Stimulated activated CD8-positive, alpha-beta memory T cell treated with anti-CD3 and anti-CD28 coated beads, Interleukin-7, amount 100 ng/mL, for 1 hour (primary cell): ENCODE measurements at regions not wholly inside any gene's neighbourhood (a gene's known extent, or its start where the extent isn't known, plus 50 kb on each side); places are given as distances from the start of the nearest gene placed in this dataset.

Experiments used
- DNase-seq, 2 donors: peaks; one replicate each; pipeline ENCODE4 v3.0.0-alpha.2; 2020; ENCODE audit warnings: low read depth in 2 of 2

DNA sequence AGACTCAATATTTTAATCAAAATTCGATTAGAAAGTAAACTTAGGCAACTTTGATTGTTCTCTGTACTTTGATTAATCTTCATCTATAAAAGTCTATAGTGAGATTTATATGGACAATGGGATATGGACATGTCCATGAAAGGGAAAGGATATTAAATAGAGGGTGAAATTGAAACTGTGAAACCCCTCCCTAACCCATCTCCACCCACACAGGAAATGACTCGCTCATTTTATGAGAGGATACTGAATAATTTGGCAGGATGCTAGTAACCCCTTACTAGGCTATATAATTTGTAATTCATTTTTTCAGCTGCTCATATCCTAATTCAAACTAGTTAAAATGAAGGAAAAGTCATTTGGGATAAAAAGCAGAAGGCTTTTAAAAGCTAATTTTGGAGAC is 328.0 kb upstream of the ATP2B1 start:
- no peak for DNase-seq

DNA sequence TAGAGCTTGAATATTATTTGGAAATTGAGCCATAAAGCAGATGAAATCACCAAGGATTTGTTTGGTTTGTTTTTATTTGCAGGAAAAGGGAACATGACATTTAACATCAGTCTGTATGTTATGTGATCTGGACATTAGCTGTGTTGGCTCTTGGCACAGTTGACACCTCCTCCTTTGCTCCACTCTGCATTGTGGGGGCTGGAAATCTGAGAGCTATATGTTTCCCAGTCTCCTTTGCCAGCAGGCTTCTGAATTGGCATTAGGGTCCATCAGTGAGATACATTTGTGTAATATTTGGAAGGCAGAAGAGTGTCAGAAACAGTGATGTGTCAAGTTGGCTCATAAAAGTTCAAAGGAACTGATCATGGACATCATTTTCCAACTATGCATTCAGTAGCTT is 322.1 kb upstream of the ATP2B1 start:
- no peak for DNase-seq

DNA sequence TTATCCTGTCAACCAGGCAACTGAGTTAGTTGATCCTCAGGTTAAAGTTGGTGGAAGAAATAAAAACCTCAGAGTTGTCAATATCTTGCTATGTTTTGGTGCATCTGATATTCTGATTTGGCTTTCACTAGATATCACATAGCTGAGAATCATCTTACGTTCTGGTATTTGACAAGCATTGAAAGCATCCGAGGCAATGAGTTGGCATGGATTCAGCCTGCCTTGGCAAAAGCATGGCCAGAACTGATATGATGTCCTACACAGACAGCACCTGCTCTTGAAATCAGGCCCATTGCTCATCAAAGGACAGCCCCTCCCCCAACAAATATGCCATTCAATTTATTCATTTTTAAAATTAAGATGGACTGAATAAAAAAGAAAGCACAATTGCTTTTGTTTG is 320.7 kb upstream of the ATP2B1 start:
- DNase-seq, result no peak

DNA sequence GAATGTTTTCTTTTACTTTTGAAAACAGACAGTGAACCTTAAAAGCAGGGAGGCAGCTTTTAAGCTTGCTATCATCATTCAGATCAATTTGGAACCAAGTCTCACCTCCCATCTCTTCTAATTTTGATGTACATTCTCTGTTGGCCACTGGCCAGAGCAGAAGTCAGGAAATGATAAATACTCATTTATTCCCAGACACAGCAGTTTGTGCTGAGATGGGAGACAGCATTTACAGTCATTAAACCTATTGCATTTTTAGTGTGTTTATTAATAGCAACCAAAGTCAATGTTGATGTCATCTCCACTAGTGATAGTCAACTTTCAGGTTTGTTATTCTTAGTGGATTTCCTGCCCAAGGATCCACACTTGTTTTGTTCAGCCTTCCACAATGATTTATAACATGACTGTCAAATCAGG is 320.0 kb upstream of the ATP2B1 start:
- no peak for DNase-seq

DNA sequence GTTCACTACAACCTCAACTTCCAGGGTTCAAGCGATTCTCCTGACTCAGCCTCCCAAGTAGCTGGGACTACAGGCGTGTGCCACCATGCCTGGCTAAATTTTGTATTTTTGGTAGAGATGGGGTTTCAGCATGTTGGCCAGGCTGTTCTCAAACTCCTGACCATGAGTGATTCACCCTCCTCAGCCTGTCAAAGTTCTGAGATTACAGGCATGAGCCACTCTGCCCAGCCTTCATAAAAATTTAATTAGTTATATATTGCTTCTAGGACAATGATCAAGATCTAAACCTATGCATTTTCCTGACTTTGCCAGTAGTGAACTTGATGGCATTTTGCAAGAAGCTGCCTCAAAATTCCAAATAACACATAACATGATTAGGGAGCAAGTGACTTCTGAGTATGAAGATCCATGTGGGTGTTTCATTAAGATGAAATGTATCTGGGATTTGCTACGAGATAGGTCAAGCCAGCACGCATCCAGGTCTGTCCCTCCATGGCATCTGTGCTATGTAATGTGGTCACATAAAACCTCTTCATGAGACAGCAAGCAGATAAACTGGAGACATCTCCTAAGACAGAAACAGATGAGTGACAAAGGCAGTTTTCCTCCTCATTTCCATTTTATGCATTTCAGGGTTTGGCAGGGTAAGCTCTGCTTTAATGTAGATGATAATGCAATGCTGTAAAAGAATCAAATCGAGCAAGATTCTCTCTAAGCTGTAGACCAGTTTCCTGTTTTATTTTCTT is 319.4 kb upstream of the ATP2B1 start:
- no peak for DNase-seq

DNA sequence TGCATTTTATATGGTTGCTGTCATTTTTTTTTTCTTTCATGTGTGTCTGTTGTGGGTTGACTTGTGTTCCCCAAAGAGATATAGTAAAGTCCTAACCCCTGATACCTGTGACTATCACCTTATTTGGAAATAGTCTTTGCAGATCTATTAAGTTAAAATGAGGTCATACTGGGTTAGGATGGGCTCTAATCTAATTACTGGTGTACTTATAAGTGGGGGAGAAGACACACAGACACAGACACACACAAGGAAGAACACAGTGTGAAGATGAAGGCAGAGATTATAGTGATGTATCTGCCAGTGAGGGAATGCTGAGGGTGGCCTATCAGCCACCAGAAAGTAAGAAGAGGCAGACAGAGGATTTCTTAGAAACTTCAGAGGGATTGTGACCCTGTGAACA is 318.4 kb upstream of the ATP2B1 start:
- DNase-seq, result no peak

DNA sequence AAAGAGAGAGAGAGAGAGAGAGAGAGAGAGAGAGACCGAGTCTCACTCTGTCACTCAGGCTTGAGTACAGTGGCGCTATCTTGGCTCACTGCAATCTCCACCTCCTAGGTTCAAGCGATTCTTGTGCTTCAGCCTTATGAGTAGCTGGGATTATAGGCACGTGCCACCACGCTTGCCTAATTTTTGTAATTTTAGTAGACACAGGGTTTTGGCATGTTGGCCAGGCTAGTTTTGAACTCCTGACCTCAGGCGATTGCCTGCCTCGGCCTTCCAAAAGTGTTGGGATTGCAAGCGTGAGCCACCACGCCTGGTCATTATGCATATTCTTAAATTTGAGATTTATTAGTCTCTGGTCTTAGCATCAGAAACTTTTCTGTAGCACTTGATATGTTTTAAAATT is 317.9 kb upstream of the ATP2B1 start:
- no peak for DNase-seq

DNA sequence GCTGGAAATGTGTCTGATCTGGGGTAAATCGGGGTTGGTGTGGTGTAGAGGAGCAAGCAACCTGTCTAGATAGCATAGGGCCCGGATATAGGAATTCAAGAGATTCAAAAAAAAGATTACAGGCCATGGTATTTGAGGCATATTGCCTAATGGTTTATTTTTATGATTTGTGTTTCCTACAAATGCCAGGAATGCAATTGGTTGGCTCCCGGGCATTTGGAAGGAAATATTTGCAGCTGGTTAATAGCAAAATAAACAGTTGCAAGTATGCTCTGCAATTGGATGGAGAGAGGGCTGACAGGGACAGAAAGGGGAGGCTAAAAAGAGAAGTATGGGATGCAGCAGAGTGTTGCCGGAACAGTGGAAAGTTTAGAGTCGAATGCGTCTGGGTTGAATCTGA is 315.6 kb upstream of the ATP2B1 start:
- DNase-seq, result no peak

DNA sequence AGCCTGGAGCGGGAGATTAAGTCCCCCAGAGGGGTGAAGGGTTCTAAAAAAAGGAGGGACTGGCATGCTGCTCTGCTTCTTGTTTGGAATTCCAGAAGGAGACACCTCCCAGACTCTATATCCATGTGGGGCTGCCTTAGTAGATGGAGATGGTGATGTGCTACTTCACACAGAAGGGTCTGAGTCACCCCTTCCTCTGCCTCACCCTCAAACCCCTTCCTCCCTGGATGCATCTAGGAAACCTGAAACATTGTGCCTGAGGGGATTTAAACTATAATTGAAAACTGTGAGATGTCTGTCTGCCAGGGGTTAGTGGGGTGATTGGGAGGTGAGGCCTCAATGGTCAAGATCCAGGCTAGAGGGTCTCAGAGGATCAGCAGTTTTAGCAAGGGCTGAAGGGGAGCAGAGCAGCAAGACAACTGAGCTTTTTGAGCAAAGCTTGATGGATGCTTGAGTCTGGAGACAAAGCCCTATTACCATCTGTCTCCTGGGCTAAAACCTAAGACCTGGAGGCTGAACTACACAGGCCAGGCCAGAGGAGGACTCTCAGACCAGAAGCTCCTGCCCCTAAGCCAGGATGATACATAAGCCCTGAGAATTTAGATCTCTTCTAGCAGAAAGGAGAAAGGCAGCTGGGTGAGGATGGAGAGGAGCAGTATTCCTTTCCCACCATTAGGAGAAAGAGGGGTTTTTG is 314.7 kb upstream of the ATP2B1 start:
- no peak for DNase-seq

DNA sequence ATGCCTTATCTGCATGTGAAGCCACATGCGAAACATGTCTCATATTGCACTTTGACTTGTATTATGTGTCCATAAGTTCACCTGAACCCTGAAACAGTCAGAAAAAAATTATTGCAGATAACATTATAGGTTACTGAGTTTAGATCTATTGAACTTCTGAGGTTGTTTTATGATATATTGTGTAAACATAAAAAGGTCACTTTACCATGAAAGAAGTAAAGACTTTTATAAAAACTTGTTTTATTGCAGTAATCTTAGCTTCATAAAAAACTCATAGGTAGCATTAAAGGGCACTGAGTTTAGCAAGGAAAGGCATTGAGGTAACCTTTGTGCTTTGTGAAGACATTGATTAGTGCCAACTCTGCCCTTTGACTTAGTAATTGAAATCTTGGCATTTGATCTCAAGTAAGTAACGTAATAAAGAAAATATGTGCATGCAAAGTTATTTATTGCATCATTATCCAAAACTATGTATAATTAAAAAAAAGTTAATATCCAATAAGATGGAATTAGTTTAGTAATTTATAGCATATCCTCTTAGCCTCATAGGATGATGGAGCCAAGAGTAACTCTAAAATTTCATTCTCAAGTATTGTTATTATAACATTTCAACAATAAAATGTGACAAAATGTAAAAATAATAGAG is 313.3 kb upstream of the ATP2B1 start:
- DNase-seq, result no peak

DNA sequence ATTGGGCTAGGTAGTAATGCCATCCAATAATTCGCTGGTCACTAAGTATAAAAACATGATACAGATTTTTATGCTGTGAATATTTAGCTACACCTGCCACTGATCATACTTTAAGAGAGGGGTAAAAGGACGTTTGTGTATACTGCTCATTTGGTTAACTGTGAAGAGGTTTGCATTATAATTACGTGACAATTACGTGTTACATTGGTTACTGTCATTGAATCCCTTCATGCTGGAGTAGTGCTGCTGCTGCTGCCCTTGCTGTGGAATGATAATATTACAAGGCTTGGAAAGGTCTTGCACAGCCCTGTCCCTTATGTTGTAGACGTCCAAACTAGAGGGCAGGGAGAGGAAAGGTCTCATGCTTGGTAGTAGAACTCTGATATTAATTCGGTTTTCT is 312.2 kb upstream of the ATP2B1 start:
- DNase-seq, result no peak

DNA sequence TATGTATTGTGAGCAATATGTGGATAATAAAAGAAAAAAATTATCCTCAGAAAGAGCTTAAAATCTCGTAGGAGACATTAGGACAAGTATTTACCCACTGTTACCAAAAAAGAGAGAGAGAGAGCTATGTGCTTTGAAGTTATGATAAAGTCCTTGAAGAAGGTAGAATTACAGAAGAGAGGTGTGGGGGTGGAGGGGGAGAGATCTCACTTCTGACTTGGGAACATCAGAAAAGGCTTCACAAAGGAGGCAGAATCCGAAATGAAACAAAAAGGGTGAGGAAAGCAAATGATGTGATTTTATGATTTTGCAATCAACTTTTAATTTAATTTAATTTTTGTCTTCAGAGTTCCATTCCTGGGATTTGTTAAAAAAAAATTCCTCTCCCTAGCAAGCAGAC is 311.8 kb upstream of the ATP2B1 start:
- DNase-seq, result no peak

DNA sequence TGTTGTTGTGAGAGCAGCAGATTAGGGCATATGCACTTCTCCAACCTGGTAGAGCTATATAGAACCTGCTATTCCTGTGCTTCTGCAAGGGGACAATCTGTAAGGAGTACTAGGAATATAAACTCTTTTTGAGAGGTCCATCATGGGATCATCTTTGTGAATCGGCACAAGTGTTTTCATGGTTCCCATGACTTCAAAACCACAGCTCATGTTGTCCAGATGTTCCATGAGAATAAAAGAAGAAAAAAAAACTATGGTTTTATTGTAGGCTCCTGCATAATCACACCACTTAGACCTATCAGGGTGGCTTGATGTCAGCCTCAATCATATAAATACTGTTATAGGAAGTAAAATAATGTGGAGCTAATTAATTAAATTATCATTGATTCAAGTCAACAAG is 311.4 kb upstream of the ATP2B1 start:
- DNase-seq, result no peak

DNA sequence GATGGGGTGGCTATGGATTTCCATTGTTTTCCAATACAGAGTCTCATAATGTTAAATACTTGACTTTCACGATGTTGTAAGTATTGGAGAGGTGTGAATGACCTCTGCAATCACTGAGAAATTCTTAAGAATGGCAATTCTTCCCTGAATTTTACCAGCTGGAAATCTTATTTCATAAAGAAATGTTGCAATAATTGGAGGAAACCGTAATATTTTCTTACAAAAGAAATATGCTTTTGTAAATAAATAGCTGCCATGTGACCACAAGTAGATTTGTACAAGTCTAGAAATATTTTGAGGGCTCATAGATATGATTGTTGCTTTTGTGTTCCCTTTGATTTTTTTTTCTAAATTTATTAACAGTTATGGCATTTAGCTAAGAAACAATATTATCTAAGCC is 308.7 kb upstream of the ATP2B1 start:
- DNase-seq, result no peak

DNA sequence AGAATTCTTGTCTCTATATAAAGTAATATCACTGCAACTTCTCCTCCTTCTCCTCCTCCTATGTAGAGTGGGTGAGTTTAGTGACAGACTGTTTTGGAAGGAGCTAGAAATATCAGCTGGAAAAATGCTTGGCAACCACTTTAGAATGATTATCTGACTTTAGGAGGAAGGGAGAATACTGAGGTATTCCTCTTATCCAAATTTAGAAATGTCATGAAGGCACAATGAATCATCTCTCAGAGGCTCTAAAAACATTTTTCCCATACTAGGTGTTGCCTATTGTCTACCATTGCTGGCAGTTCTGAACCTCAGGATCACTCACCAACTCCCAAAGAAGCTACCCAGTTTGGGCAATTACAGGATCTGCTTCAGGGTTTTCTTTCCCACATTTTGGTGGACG is 306.6 kb upstream of the ATP2B1 start:
- no peak for DNase-seq

DNA sequence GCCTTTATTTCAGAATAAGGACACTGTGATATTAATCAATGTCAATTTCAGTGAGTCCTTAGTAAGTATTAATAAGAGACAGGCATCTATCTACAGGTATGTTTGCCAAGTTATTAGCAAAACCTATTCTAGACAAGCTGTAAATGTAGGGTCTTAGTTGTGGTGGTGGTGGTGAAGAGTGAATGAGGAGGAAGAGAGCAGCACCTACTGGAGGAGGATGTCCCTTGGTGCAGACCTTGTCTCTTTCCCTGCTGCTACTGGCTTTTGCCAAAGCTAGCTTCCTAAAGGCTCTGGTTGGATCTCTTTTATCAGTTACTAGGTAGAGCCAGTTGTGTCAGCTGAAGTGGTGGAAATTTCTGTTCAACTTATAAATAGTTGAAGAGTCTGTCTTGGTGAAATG is 304.8 kb upstream of the ATP2B1 start:
- no peak for DNase-seq

DNA sequence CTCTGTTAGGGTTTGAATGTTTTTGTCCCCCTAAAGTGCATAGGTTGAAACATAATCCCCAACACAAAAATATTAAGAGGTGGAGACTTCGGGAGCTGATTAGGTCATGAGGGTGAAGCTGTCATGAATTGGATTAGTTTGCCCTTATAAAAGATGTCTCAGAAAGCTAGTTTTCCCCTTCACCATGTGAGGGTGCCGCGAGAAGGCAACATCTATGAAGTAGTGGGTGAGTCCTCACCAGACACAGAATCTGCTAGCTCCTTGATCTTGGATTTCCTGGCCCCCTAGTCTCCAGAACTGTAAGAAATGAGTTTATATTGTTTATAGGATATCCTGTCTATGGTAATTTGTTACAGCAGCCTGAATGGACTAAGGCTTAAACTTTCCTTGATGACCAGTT is 301.5 kb upstream of the ATP2B1 start:
- DNase-seq, result no peak

DNA sequence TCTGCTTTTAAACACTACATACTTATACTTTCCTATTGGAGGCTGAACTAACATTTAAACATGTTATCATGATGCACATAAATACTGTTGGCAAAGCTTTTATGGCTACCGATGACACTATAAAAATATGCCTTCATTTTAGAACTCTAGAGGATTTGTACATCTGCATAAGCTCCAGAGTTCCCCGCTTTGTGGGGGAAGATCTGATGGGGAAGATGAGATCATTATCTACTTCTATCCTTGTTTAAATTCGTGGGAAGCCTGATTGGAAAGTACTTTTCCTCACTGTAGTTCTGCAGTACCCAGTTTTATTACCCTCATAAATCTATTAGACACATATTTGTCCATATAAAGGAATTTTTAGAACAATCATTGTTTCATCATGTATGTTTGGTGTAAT is 299.6 kb upstream of the ATP2B1 start:
- DNase-seq, result no peak

DNA sequence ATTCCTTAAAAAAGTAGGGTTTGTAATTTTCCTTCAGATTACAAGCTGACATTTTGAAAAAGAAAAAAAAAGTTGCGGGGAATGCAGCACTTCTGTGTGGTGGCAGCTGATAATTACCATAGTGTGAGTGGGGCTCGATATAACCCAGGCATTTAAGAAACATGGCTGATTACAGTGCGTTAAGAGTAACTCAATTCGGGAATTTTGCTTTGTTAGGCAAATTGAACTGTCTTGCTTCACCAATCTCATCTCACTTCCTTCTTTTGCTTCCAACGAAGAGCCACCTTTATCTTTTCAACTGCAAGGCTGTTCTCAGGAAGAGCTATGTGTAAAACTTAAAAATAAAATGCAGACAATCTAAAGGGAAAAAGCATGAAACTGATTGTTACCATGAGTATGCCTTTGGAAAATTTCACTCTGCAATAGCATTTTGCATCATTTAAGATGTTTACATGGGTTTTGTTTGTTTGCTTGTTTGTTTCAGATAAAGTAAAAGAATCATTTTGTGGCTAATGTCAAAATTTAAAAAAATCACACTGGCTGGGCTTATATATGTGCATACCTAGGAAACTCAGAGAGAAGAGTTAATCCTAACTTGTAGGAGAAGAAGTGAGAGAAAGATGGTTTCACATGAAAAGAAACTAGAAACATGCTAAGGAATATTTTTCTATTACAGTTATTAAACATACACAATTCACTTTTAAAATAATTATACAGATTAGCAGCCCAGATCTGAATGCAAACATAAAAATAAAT is 295.9 kb upstream of the ATP2B1 start:
- DNase-seq, result no peak

DNA sequence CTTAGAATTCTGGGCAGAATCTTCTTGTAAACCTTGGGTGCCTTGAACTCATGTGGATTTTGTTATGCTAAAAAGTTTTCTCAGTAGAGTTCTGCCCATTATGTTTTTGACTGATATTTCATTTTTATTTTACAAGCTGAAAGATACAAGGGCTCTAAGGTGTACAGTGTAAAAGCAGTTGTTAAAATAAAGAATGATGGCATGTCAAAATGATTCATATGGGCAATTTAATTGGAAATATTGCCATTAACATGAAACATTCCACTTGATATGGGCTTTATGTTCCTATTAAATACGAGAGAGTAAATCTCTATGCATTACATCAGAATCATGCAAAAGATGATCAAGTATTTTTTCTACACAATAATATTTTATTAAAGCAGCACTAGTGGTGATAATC is 295.1 kb upstream of the ATP2B1 start:
- no peak for DNase-seq

DNA sequence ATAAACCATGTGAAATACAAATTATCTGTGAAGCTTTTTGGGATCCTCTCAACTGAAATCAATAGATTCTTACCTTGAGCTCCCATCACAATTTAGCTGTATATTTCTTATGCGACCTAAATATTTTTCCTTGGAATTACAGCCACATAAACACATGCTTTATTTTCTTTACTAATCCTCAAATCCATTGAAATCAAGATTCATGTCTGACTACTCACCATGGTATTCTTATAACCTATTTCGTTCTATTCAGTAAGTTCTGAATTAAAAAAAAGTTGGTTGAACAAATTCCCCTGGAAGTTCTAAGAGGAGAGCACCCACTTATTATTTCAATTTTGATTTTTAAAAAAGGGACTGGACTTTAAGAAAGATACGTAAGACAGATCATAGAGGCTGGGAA is 292.1 kb upstream of the ATP2B1 start:
- no peak for DNase-seq

DNA sequence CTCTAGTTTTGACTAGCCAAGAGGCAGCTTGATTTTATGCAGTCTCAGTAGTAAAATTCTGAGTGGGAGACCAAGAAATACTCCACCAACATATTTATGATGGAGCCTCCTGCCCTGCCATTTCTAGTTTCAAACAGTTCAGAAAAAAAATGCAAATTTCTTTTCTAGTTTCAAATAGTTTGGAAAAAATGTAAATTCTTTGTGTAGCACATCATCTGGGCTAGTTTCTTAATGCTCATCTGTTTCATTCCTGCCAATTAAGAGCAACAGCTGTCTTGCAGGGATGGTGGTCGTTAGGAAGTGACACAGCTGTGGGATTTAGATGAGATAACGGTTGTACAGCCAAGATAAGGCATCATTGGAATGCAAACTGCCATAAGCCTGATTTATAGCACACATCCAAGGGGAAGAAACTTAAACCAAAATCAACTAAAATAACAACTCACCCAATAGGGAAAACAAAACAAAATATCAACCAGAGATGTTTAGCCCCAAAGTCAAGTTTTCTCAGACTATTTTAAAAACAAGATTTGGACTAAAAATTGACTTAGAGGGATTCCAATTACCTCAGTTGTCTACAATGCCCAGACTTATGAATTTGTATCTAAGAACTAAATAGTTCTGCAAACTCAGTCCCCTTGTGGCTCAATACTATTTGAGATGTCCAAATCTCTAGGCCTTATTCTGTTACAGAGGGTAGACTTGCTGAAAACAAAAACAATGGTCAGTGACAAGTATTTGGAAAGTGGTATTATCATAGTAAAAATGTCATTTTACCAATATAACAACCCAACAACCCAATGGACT is 291.3 kb upstream of the ATP2B1 start:
- DNase-seq, result no peak
